GM21619 (cell line): ENCODE measurements at regions not wholly inside any gene's neighbourhood (a gene's known extent, or its start where the extent isn't known, plus 50 kb on each side); places are given as distances from the start of the nearest gene placed in this dataset.
"Not testable (repeated sequence)": the region's sequence is repeated elsewhere in the genome, so short reads cannot be mapped to it uniquely, and the experiment has no call there.

ENCODE experiments used
- ATAC-seq: cut with Tn5 transposase; IDR thresholded peaks from one replicate; pipeline ENCODE4 v1.9.1; 2021; ENCODE audit not compliant: unreplicated experiment

GRCh38 chr2:16226943-16227664 lies 286.8 kb downstream of the MYCN start:
- no peak for ATAC-seq

- no peak for ATAC-seq
These were observed 286.0 kb downstream of the MYCN start for GRCh38 chr2:16226381-16226780.

GRCh38 chr2:16225545-16225944 lies 285.2 kb downstream of the MYCN start:
- no peak for ATAC-seq

GRCh38 chr2:16225071-16225470 lies 284.7 kb downstream of the MYCN start:
- ATAC-seq = no peak

GRCh38 chr2:16224298-16225045 lies 284.1 kb downstream of the MYCN start:
- ATAC-seq = no peak

GRCh38 chr2:16223841-16224177 lies 283.5 kb downstream of the MYCN start:
- ATAC-seq = no peak

GRCh38 chr2:16223161-16223840 lies 283.0 kb downstream of the MYCN start:
- no peak for ATAC-seq

GRCh38 chr2:16222326-16222725 lies 282.0 kb downstream of the MYCN start:
- ATAC-seq = no peak

- no peak for ATAC-seq
These were observed 281.2 kb downstream of the MYCN start for GRCh38 chr2:16221461-16222010.

GRCh38 chr2:16219292-16219975 lies 279.1 kb downstream of the MYCN start:
- ATAC-seq = no peak

GRCh38 chr2:16218625-16219024 lies 278.3 kb downstream of the MYCN start:
- no peak for ATAC-seq

GRCh38 chr2:16218161-16218560 lies 277.8 kb downstream of the MYCN start:
- no peak for ATAC-seq

GRCh38 chr2:16217741-16218140 lies 277.4 kb downstream of the MYCN start:
- not testable (repeated sequence) for ATAC-seq

GRCh38 chr2:16217291-16217690 lies 276.9 kb downstream of the MYCN start:
- no peak for ATAC-seq

- no peak for ATAC-seq
These were observed 276.2 kb downstream of the MYCN start for GRCh38 chr2:16216558-16216945.

GRCh38 chr2:16215902-16216557 lies 275.7 kb downstream of the MYCN start:
- no peak for ATAC-seq

- no peak for ATAC-seq
These were observed 274.5 kb downstream of the MYCN start for GRCh38 chr2:16214861-16215260.

- no peak for ATAC-seq
These were observed 274.0 kb downstream of the MYCN start for GRCh38 chr2:16214391-16214790.

- no peak for ATAC-seq
These were observed 272.0 kb downstream of the MYCN start for GRCh38 chr2:16212321-16212720.

- no peak for ATAC-seq
These were observed 271.0 kb downstream of the MYCN start for GRCh38 chr2:16211341-16211740.

GRCh38 chr2:16210841-16211240 lies 270.5 kb downstream of the MYCN start:
- no peak for ATAC-seq
